GM12873 (cell line): ENCODE measurements at regions not wholly inside any gene's neighbourhood (a gene's known extent, or its start where the extent isn't known, plus 50 kb on each side); places are given as distances from the start of the nearest gene placed in this dataset.

Experiments
- TF ChIP-seq, protein P1 (sequence below): IDR thresholded peaks from 2 replicates; pipeline ENCODE4 v1.5.1; 2012; ENCODE audit warnings: low read depth, mild to moderate bottlenecking, moderate library complexity, low read length, control low read depth; ENCODE audit not compliant: insufficient read depth; ENCODE audit errors: missing control alignments

DNA sequence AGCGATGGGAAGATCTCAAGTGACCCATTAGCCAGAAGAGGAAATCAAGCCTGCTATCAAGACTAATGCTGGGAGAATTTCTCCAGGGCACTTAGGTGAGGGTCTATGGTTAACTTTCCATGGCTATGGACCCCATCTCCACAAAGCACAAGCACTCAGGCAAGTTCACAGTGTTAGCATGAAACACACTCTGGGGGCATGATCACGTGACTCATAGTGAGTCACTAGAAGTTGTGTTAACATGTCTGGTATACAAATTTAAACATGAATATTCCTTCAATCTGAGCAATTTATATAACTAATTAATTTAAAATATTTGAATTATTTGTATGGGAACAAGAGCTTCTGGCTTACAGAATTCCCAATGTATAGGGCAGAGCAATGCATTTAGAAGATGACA lies 131.8 kb downstream of the FAM204A start:
- TF ChIP-seq, protein P1, sequence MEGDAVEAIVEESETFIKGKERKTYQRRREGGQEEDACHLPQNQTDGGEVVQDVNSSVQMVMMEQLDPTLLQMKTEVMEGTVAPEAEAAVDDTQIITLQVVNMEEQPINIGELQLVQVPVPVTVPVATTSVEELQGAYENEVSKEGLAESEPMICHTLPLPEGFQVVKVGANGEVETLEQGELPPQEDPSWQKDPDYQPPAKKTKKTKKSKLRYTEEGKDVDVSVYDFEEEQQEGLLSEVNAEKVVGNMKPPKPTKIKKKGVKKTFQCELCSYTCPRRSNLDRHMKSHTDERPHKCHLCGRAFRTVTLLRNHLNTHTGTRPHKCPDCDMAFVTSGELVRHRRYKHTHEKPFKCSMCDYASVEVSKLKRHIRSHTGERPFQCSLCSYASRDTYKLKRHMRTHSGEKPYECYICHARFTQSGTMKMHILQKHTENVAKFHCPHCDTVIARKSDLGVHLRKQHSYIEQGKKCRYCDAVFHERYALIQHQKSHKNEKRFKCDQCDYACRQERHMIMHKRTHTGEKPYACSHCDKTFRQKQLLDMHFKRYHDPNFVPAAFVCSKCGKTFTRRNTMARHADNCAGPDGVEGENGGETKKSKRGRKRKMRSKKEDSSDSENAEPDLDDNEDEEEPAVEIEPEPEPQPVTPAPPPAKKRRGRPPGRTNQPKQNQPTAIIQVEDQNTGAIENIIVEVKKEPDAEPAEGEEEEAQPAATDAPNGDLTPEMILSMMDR = no peak

DNA sequence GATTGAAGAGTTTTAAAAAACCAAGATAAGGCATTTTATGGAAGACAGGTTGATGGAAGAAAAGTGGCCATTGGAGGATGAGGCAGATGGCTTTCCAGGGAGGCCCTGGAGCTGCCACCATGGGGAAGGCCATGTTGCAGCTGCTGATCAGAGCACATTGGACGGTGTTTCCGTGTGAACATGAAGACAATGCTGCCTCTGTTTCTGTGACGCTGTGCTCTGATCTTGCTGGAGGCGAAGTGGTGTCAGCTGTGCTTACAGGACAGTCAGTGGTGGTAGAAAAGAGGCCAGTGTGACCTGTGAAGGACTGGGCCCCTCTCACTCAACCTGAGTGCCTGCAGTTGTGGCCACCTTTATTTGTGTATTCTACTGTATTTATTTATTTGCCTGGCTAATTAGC lies 132.9 kb downstream of the FAM204A start:
- TF ChIP-seq, protein P1 = no peak

DNA sequence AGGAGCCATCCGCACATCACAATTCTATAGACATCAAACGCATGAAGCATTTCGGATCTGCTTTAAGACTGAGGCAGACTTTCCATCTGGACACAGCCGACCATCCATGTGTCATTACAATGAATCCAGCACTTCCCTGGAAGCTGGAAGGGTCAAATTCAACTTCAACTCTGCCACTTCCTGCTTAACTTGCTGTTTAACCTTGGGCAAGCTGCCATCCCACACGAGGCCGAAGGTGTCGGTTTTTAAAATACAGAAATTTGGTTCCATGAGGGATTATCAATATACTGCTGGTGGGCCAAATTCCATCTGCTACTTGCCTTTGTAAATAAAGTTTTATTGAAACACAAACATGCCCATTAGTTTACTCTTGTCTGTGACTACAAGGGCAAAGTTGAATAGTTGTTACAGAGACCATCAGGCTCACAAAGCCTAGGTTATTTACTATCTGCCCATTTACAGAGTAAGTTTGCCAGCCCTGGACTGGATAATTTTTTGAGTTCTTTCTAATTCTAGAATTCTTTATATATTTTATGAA lies 134.6 kb downstream of the FAM204A start:
- TF ChIP-seq, protein P1 = no peak

DNA sequence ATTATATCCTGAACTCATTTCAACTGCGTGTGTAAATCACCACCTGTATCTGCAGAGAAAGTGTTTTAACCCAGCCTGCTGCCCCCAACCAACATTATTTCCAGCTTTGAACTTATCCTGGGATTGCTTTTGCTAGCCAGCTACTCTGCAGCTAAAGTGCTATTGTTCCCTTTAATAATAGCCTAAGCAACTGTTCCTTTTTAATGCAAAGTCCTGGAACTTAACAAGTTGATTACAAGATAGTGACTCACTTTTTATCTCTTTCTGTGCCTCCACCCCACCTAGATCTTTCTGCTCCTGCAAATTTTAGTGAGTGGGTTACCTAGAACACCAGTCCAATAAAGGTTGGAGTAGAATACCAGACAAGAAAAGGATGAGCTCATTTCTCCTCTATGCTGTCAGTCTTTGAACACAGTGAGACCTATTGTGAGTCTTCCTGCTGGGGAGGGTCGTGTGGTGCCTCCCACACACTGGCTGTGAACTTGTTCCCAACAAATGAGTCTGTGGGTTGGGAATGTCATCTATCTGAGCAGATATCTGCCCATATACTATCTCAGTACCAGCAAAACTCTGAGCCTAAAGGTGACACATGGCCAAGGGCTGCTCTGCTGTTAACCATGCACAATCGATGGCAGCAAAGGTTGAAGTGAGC lies 137.7 kb downstream of the FAM204A start:
- TF ChIP-seq, protein P1 = no peak

DNA sequence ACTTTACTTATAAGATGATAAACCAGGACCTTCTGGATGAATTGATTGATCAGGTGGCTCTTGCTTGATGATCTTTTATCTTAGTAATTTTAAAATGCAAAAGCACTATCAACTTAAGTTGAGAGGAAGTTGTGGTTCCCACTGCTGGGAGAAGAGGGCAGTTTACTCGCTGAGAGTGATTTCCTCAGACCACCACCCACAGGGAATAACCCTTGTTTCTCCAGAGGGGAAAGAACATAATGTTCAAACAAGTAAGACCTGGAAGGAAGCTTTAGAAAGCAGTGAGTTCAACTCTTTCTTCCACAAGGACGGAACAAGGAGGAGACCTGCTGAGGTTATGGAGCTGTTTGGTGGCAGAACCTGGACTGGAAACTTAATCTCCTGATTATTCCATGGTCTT lies 138.7 kb downstream of the FAM204A start:
- TF ChIP-seq, protein P1 = no peak

DNA sequence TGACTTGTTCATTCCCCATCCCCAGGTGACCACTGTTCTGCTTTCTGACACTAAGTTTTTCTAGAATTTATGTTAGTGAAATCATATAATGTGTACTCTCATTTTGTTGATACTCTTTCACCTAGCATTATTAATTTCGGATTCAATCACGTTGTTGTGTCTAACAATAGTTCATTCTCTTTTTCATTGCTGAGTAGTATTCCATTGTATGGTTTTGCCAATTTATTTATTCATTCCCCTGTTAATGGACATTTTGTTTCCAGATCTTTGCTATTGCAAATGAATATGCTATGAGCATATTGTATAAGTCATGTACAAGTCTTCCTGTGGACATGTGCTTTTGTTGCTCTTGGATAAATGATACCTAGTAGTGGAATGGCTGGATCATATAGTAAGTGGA lies 146.4 kb downstream of the FAM204A start:
- TF ChIP-seq, protein P1 = no peak

DNA sequence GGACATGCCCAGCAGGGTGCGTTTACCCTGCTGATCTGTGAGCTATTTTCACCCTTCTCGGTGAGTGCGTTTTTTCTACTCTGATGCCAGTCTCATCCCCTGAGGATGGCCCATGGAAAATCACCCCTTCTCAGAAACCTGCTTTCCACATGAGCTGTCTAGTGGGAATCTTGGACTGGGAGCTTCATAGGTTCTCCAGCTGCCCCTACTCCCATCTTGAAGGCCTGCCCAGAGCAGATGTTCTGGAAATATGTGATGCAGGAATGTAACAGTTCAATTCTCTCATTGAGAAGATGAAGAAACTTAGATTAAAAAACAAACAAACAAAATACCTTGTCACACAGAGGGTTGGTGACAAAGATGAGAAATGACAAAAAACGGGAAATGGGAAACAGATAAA lies 146.9 kb upstream of the RAB11FIP2 start:
- TF ChIP-seq, protein P1 = no peak
